Left forelimb (tissue), 1 donor: ENCODE measurements at regions not wholly inside any gene's neighbourhood (a gene's known extent, or its start where the extent isn't known, plus 50 kb on each side); places are given as distances from the start of the nearest gene placed in this dataset.

Experiments used
- DNase-seq: peaks from one replicate; pipeline ENCODE4 v3.0.0-alpha.2; 2018; ENCODE audit warnings: low spot score

DNA sequence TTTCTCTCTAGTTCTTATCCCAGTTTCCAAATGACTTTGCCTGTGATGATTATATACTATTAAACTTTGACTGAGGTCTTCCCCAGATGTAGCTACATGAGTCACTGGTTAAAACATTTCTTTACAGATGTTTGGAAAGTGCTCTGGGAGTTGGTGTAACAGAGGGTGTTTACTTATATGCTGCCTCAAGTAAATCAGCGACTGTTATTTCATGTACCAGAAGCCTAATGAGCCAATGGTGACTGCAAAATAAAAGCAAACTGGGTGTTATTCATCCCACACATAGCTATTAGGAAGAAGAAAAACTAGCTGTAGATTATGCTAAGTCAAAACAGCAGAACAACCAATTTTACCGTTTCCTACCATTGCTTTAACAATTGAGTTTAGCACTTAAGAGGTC lies 929.7 kb upstream of the SEMA6A start:
- no peak for DNase-seq

DNA sequence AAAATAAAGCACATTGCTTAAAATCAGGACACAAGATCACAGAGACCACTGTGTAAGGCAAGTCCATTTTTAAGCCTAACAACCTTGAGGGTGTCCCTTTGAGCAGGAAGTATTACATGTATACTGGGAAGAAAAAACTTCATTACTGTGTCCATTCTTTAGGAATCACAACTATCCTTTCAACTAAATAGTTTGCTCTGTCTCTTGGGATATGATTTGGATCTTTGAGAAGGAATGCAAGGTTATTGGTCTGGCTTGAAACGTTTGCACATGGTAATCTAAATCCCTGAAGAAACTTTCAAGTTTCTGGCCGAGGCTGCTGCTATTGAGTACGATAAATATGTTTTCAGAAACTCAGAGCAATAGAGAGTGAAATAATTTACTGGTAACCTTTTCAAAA lies 923.0 kb upstream of the SEMA6A start:
- DNase-seq: no peak

DNA sequence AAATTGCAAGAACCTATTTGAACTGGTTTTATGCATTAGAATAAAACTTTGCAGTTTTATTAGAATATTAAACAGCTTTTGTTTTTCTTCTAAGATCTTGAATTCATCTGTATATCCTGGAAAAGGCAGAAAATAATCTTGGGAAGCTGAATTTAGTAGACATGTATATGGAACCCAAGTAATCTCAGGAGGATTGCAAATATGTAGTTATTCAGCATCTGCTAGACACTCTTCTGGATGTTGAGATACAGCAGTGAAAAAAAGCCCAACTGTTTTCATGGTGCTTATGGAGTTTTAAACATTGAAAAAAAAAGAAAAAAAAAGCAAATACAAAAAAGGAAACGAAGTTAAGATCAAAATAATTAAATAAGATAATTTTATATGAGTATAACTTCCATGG lies 922.2 kb upstream of the SEMA6A start:
- DNase-seq: no peak

DNA sequence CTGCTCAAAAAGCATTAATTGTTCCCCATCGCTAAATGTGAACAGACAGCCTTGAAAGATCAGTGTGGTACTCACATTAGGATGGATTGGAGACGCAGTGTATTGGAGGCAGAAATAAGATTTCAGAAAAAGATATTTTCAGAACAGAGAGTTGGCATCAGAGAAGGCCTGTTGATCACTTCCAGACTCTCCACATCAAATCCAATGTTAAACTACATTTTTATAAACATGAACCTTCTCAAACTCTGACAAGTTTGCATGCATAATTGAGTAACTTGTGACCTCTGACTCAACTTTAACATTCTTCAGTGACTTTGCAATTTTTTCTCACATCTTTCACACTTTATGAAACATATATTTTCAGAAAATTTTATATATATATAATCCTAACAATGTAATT lies 919.6 kb upstream of the SEMA6A start:
- DNase-seq: no peak

DNA sequence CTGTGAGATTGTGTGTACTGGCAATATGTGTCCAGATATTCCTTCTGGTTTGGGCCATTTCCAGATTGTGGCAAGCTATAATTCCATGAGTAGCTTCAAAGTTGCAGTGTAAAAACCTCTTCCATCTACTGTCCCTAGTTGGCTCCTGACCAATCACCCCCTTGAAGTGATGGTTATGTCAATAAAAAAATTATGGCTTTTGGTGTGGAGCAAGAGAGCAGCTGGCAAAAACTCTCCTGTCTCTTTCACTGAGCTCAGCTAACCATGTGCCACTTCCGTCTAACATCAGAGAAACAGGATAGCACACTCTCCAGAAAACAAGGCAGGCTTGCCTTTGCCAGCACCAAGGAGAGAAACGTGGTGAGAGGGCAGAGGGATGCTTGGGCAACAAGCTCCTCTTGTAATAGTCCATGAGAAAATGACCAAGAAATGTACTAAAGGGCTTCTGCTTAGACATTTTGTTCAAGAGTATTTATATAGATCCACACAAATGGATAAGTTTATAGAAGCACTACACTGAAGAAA lies 914.4 kb upstream of the SEMA6A start:
- no peak for DNase-seq

DNA sequence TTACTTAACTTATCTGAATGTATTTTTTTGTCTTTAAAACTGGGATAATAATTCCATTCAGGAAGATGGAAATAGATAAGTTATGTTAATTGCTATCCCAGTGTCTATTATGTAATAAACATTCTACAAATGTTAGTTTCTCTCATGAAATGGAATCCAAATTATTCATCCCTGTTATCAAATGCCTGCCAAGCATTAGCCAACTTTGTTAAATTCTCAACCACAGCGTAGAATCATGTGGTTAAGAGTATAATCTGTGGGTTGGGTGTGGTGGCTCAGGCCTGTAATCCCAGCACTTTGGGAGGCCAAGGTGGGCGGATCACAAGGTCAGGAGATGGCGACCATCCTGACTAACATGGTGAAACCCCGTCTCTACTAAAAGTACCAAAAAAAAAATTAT lies 912.9 kb upstream of the SEMA6A start:
- no peak for DNase-seq

DNA sequence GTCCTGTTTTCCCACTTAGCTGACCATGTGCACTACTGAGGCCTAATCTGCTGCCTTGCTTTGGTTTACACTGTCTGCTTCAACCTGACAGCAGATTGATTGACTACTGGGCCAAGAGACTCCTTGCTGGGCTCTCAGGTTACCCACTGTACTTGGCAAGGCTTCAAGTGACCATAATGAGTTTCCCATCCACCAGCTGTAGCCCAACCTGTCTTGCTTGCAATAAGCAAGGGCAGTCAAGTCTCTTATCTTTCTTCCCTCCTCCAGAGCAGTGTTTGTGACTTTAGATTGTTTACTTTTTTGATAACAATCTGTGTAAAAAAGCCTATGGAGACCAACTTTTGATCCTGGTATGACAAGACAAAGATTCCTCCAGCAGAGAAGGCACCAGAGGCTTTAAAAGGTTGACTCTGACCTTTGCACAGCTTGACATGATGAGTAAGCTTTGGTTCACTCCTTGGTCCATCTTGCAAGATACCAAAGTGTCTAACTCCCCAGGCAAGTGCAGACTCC lies 912.3 kb upstream of the SEMA6A start:
- DNase-seq: no peak

DNA sequence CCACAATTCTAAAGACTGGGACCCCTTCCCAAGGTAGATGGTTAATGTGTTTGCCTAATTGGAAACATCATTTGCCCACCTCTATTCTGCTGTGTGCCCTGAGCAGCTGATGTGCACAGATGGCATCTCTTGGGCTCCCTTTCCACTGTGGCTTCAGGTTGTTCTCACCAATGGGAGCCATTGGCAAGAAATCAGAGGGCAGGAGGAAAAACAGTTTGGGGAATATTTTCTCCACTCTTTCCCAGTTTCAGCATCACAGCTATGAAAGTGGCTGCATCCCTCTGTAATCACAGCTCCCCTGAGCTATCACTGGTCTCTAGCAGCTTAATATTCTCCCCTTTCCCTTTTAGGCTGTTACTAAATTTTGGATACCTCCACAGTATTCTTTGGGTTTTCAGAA lies 911.6 kb upstream of the SEMA6A start:
- no peak for DNase-seq

DNA sequence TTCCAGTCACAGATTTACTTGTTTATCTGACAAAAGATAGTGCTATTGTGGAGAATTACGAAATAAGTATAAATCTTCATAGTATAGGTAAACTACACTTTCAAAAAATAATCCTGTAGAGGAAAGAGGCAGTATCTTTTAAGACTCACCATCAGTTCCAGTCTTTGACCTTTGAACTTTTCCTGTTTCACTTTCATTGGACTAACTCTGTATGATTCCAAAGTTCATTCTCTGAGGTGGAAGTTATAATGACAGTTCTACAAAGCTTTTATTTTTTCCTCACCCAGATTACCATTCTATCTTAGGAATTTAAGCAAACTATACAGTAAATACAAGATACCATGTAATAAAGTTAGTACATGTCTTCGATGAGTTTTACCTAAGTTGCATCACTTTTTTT lies 901.3 kb upstream of the SEMA6A start:
- DNase-seq: no peak

DNA sequence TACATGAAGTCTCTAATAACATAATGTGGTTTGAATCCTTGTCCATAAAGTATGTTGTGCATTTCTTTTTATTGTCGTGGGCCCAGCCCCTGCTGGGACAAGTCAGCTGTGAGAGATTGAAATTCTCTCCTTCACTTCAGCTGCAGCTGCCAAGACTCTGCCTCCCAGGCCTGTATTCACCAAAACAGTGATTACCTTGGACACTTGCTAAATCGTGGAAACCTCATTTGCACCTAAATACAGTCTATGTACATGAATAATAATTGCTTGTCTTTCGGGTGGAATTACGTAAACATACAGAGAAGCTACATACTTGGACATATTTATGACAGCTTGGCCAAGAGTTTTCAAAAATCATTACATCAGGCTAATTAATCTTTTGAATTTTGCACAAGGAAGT lies 898.5 kb upstream of the SEMA6A start:
- no peak for DNase-seq

DNA sequence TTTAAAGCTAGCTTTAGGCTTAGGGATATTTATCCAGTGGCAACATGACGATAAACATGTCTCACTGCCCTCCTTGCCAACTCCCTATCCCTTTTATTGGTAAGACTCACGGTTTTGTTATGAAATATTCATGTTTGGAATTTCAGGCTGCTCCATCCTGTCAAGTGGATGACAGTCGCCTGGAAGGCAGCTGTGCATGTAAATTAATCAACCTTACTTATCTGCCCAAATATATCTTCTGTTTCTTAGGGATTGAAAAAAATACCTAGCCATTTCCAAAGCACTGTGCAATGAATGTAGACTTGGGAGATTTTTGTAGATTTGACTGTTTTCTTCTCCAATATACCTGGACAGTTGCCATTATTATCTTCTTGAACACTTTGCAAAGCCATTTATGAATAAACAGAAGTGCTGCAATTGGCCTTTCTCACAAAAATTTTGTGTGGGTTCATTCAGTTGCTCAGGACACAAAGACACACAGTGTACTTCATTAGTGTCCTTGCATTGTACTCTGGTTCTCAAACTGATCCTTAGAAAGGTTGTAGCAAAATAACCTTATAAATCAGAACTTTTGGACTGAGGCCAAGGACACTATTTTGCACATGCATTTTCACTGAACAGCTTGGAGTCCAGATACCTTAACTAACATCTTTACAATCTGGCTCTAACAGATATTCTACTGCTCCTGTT lies 889.4 kb upstream of the SEMA6A start:
- no peak for DNase-seq

DNA sequence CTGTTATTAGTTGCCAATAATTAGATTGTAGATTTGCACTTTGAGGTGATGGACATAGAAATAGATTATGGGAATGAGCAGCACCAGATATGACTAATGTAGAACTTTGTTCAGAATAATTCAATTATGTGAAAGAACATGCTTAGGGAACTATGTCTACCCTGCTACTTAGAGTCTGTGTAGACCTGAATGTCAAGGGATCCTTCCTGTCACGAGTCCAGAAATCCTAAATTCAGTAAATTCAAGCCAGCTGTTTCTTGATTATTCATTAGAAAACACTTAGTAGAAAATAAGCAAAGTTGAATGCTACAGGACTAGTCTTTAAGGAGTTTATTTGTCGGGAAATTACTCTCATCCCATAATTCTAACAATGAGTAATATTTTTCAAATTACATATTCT lies 887.3 kb upstream of the SEMA6A start:
- DNase-seq: no peak

DNA sequence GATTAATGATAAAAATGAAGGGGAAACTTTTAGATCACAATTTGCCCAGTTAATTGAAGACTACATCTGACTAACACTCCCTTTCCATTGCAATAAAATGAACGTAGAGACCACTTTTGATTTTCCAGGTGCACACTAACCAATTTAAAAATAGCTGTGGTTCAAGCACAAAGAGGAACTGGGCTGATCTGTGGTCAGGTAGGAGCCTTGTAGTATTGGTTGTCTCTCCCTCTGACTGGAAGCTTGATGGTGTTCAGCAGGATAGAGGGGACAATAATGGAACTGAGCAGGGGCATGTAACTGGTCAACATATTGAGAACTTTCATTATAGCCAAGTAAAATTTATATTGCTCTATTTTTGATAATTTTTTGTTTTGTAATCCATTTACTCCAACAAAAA lies 886.8 kb upstream of the SEMA6A start:
- DNase-seq: no peak

DNA sequence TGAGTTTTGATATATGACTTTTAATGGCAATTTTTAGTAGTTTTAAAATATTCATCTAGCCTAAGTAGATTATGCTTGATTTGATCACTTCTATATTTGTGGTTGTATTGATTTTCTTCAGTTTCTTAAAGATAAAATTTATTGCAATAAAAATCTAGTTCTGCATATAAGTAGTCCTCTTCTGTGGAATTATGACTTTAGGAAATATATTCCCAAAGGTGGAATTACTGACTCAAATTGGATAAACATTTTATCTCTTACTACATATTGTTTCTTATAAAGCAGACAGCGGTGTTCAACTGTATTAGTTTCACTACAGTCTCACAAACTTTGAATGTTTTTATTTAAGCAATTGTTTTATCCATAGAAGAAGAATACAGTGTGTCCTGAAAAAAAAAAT lies 883.0 kb upstream of the SEMA6A start:
- DNase-seq: no peak

DNA sequence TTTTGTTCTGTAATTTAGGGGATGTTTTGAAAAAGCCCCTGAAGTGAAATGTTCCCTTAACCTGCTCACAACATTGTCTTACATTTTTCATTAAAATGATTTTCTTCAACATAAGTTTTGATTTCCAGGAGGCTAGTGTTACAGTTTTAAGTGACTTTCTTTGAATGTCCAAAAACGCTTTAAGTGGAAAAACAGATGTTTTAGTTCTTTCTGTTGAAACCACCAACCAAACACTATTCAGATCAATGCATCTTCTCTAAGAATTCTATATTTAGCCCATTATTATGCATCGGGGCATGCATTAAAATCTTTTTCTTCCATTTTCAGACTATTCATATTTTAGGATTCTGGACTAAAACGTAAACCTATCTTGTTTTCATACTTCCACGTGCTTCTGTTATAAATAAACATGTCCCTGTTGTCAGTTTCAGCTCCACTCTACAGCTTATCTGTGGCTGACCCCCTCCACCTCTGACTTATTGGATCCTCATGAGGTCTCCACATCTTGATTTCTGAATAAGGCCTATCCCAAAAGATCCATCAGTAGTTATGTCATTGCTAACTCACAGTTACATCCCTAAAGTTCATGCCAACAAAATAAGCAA lies 882.3 kb upstream of the SEMA6A start:
- DNase-seq: no peak

DNA sequence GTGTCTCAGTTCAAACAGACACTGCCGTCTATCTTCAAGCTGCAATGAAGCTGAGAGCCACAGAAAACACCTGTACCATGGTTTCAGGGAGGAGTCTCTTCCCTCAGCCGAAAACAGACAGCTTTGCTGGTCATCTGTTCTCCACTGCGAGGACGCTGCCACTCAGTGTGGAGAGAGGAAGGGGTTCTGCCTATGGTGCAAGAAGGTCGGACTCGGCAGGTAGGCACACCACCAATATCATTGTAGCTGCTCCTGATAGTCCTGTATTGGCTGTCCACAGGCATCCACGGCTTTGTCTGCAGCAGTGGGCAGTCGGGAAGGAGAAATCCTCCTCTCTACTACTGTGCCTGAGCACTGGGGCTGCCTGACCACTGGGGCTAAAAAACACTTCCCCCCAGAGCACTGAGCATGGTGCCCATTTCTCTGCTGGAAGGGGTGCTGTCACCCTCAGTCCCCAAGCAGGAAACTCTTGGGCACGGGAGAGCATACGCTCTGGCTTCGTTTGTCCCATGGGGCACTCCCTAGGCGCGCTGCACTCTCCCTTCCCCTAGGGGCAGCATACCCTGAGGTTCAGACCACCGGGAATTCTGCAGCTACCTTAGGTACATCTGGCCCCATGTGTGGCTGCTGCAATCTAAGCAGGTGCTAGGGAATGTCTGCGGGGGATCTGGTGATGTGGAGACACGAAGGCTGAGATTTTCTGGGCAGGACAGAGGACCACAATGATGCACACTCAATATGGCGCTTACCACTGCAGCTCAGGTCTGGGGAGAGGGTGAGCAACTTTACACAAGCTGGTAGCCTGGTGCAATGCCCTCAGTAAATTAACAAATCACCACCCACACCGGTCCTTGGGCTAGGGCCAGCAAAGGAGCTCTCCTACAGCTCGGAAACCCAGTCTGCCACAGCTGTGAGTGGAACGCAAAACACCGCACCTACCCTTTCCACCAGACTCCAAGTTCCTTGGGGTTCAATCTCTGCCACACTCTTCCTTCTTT lies 880.9 kb upstream of the SEMA6A start:
- DNase-seq: no peak

DNA sequence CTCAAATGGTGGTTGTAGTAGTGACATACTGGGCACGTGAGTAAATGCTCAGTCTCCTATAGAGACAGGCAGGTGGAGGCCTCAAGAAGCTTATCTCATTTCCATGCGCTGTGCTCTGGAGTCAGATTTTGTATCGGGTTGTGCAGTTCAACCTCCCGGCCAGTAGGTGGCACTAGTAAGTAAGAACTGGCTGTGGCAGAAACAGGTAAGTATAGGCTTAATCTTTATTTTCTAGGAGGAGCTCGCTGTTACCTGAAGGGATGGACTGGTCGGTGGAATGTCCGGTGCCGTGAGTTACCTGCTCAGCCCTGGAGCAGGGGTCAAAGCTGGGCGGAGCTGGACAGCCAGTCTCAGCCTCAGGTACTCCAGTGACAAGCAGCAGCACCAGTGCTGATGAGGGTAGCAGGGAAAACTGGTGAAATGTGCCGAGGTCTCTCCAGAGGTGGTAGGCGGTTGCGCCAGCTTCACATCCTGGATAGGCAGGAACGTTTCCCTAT lies 880.1 kb upstream of the SEMA6A start:
- DNase-seq: no peak

DNA sequence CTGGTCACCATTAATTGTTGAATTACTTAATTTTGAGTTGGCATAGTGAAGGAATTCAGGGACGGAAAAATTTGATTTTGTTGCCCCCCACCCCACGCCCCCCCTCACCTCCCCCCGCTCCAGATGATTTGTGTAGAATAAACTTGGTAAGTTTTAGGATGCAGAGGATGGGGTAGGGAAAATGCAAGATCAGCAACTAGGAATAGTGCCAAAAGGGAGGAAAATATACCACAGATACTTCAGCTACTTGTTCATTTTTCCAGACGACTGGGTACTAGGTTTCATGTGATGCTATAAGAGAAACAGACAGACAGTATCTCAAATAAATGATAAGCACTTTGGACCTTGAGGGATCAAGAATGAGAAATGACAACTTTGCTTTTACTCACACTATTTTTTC lies 862.2 kb upstream of the SEMA6A start:
- DNase-seq: no peak

DNA sequence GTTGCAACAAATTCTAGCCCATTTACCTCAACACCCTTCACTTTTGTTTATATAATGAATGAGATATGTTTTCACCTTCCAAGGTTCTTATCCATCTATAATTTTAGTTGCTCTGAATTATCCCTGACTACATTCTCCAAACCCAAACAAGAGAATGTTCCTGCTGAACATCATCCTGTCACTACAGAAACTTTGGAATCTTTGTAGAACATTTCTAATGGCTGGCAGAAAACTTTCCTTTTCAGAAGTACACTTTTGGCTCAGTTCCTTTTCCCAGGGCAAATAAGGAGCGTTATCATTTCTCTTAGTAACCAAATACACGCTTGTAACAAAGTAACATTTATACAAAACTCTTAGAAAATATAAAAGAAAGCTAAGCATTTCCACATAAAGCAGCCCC lies 860.6 kb upstream of the SEMA6A start:
- DNase-seq: no peak

DNA sequence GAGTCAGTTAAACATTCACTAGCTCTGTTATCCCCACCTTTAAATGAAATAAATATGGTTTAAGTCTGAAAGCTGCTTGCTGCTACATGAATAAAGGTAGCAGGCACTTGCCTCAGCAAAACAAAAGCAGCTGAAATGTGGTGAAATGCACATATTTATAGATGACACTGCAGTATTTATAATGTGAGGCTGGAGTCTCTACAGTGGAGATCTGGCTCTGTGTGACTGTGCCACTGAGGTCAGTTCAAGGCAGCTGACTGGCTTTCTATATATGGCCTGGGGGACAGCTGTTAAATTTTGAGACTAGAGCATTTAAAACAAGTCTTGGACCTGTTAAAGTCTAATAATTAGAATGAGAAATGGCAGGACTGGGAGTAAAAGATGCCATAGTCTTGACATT lies 859.6 kb upstream of the SEMA6A start:
- no peak for DNase-seq

DNA sequence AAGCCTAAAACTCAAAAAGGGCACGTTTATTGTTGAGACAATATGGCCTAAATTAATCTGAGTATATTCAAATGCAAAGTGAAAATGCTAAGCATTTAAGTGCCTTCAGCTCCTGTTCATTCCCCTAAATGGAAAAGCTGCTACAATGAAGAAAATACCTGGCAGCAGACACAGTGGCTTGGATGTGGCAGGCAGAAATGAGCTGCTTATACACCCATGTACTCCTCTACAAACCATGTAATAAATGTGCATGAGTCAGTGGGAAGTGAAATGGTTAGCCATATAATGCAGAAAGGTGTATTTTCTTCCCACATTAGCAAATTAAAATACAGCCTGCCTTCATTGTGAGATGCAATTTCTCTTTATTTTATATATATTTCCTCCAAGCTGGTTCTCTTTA lies 859.2 kb upstream of the SEMA6A start:
- no peak for DNase-seq

DNA sequence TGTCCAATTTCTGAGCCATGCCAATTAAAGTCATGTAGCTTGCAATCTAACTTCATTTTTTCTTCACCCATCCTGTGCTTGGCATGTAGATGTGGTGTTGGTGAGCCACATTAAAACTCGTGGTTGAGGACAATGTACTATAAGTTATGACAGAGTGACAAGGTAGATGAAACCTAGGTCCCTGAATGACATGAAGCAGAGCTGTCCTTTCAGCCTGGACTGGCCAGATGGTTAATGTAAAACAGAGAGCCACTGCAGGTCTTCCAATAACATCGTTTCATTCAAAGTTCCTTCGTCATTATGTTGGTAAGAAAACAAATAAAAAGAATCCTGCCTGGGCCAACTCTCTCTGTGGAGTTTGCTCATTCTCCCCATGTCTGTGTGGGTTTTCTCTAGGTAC lies 856.5 kb upstream of the SEMA6A start:
- DNase-seq: no peak
